SK-N-SH (cell line): ENCODE measurements at regions not wholly inside any gene's neighbourhood (a gene's known extent, or its start where the extent isn't known, plus 50 kb on each side); places are given as distances from the start of the nearest gene placed in this dataset.

Source experiments
- CTCF ChIA-PET: fragments of 300-600, 350-600 bp; formaldehyde crosslinking; extraction: SDS; loops from one replicate; lab custom pipeline; 2021; lab: Yijun Ruan, JAX
- POLR2A ChIA-PET: fragments of 350-600 bp; sonication (Branson Sonifier 250); formaldehyde crosslinking; extraction: SDS; loops from one replicate; lab custom pipeline; 2020; ENCODE audit warnings: antibody characterized with exemption, inconsistent platforms; lab: Yijun Ruan, JAX
- DNase-seq: peaks from one replicate; pipeline ENCODE4 v3.0.0; 2012
- H2AFZ ChIP-seq: fragments of 200-600 bp; sonication (generic); 2 replicates; pipeline ENCODE4 v1.8.1; 2016; ENCODE audit warnings: antibody characterized with exemption, mild to moderate bottlenecking, low read depth
- H3F3A ChIP-seq: fragments of 200-600 bp; sonication (generic); replicated peaks from 2 replicates; pipeline ENCODE3; 2016; ENCODE audit warnings: antibody characterized with exemption, mild to moderate bottlenecking; ENCODE audit not compliant: insufficient read depth
- H3K27ac ChIP-seq, 2 experiments: fragments of 200-500 bp in 1 of 2; fragments of 200-600 bp in 1 of 2; sonication (Bioruptor generic) in 1 of 2; sonication (generic), shearing (Covaris generic) in 1 of 2; 2 replicates each; pipeline versions ENCODE4 v1.5.1 to v1.6.1; 2014 to 2016; ENCODE audit warnings: low read depth in 2 of 2, inconsistent platforms in 1 of 2, low read length in 1 of 2, mild to moderate bottlenecking in 1 of 2, mixed read lengths in 1 of 2
- H3K27me3 ChIP-seq: fragments of 200-600 bp; sonication (generic), shearing (Covaris generic); 2 replicates; pipeline ENCODE4 v1.6.1; 2016; ENCODE audit warnings: mixed run types; ENCODE audit not compliant: insufficient read depth
- H3K36me3 ChIP-seq, 2 experiments: fragments of 200-500 bp in 1 of 2; fragments of 200-600 bp in 1 of 2; sonication (Bioruptor generic) in 1 of 2; sonication (generic) in 1 of 2; replicated peaks in 1 of 2; 2 replicates each; pipeline versions ENCODE3 to v1.5.1; 2014 to 2016; ENCODE audit warnings: low read length in 1 of 2, mild to moderate bottlenecking in 1 of 2; ENCODE audit not compliant: insufficient read depth in 2 of 2, control insufficient read depth in 1 of 2
- H3K4me1 ChIP-seq, 2 experiments: fragments of 200-500 bp in 1 of 2; fragments of 200-600 bp in 1 of 2; sonication (Bioruptor generic) in 1 of 2; sonication (generic), shearing (Covaris generic) in 1 of 2; 2 replicates each; pipeline versions ENCODE4 v1.5.1 to v1.6.1; 2014 to 2016; ENCODE audit warnings: low read depth in 1 of 2, low read length in 1 of 2, mixed run types in 1 of 2; ENCODE audit not compliant: insufficient read depth in 2 of 2, control insufficient read depth in 1 of 2
- H3K4me2 ChIP-seq: fragments of 200-600 bp; sonication (generic), shearing (Covaris generic); 2 replicates; pipeline ENCODE4 v1.6.1; 2017; ENCODE audit warnings: mixed run types
- H3K4me3 ChIP-seq, 2 experiments: fragments of 200-500 bp in 1 of 2; fragments of 200-600 bp in 1 of 2; sonication (Bioruptor generic) in 1 of 2; sonication (generic), shearing (Covaris generic) in 1 of 2; 2 replicates each; pipeline versions ENCODE4 v1.5.1 to v1.8.1; 2014 to 2016; ENCODE audit warnings: low read depth in 2 of 2, inconsistent platforms in 1 of 2, low read length in 1 of 2, mild to moderate bottlenecking in 1 of 2, mixed read lengths in 1 of 2, moderate library complexity in 1 of 2
- H3K79me2 ChIP-seq: fragments of 200-600 bp; sonication (generic); 2 replicates; pipeline ENCODE4 v1.8.1; 2017; ENCODE audit warnings: mild to moderate bottlenecking; ENCODE audit not compliant: insufficient read depth
- H3K9ac ChIP-seq: fragments of 200-600 bp; sonication (generic); 2 replicates; pipeline ENCODE4 v1.6.1; 2017; ENCODE audit warnings: mixed run types
- H3K9me2 ChIP-seq: fragments of 200-600 bp; sonication (generic); 2 replicates; pipeline ENCODE4 v1.6.1; 2017; ENCODE audit warnings: mixed run types
- H3K9me3 ChIP-seq: fragments of 200-600 bp; sonication (generic); 2 replicates; pipeline ENCODE4 v1.6.1; 2017; ENCODE audit warnings: mixed run types, mild to moderate bottlenecking, moderate library complexity
- H4K20me1 ChIP-seq: fragments of 200-600 bp; sonication (generic); 2 replicates; pipeline ENCODE4 v1.6.1; 2017; ENCODE audit warnings: mild to moderate bottlenecking, mixed run types; ENCODE audit not compliant: insufficient read depth
- CHD2 ChIP-seq: fragments of 150-350 bp; IDR thresholded peaks from 2 replicates; pipeline ENCODE4 v1.6.1; 2018; ENCODE audit warnings: low read length; ENCODE audit not compliant: partially characterized antibody
- ELF1 ChIP-seq: IDR thresholded peaks from 2 replicates; pipeline ENCODE4 v1.4.0; 2012
- EP300 ChIP-seq, 2 experiments: IDR thresholded peaks; 2 replicates each; pipeline versions ENCODE4 v1.4.0 to v1.6.1; 2012; ENCODE audit warnings: borderline replicate concordance in 1 of 2, low read depth in 1 of 2, low read length in 1 of 2
- FOSL2 ChIP-seq: IDR thresholded peaks from 2 replicates; pipeline ENCODE4 v1.4.0; 2012; ENCODE audit warnings: low read depth, mild to moderate bottlenecking, moderate library complexity, borderline replicate concordance
- GABPA ChIP-seq: IDR thresholded peaks from 2 replicates; pipeline ENCODE4 v1.4.0; 2012; ENCODE audit warnings: low read depth, mild to moderate bottlenecking
- JUND ChIP-seq: IDR thresholded peaks from 2 replicates; pipeline ENCODE4 v1.4.0; 2012
- MEF2A ChIP-seq: IDR thresholded peaks from 2 replicates; pipeline ENCODE4 v1.4.0; 2012; ENCODE audit warnings: low read depth, borderline replicate concordance
- NFIC ChIP-seq: IDR thresholded peaks from 2 replicates; pipeline ENCODE4 v1.4.0; 2012; ENCODE audit warnings: borderline replicate concordance
- RCOR1 ChIP-seq: fragments of 150-350 bp; IDR thresholded peaks from 2 replicates; pipeline ENCODE4 v1.6.1; 2017; ENCODE audit warnings: antibody characterized with exemption, low read length
- RXRA ChIP-seq: IDR thresholded peaks from 2 replicates; pipeline ENCODE4 v1.4.0; 2012; ENCODE audit warnings: low read depth, mild to moderate bottlenecking, borderline replicate concordance
- TAF1 ChIP-seq: IDR thresholded peaks from 2 replicates; pipeline ENCODE4 v1.6.1; 2012; ENCODE audit warnings: low read depth, mild to moderate bottlenecking, low read length, moderate library complexity, borderline replicate concordance
- TCF12 ChIP-seq: IDR thresholded peaks from 2 replicates; pipeline ENCODE4 v1.4.0; 2012
- YY1 ChIP-seq: IDR thresholded peaks from 2 replicates; pipeline ENCODE4 v1.4.0; 2012; ENCODE audit warnings: low read depth, mild to moderate bottlenecking
- WGBS: methylation state at CpG from one replicate; pipeline ENCODE4 v1.1.6; 2017; ENCODE audit warnings: low lambda C conversion rate; 5-methylcytosine and 5-hydroxymethylcytosine counted together
- TF ChIP-seq, protein P1 (sequence below): IDR thresholded peaks from 2 replicates; pipeline ENCODE4 v1.6.1; 2012; ENCODE audit warnings: mild to moderate bottlenecking, low read depth, low read length, moderate library complexity
- TF ChIP-seq, protein P2 (sequence below): fragments of 200-600 bp; sonication (generic); IDR thresholded peaks from 2 replicates; pipeline ENCODE4 v1.6.1; 2017; ENCODE audit warnings: antibody characterized with exemption, mild to moderate bottlenecking, moderate library complexity
- TF ChIP-seq, protein P3 (sequence below): IDR thresholded peaks from 2 replicates; pipeline ENCODE4 v1.4.0; 2012; ENCODE audit warnings: low read depth, borderline replicate concordance

DNA sequence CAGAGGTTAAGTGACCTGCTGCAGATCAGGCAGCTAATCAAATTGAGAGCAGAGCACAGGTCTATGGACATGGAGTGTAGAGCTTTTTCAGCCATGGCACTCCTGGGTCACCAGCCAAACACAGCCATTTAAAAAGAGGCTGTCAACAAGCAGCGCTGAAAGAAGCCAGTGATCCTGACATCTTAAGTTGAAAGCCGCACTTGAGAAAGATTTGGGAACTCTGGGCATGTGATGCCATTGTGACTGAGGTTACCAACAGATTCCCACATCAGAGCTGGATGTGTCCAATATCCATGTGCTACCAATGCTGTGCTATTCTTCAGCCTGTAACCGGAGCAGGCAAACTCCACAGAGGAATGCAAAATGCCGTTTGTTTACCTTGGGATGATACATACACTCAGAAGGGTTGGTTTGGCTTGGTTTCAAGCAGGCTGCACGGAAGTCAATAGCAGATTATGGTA lies 56.2 kb upstream of the ABLIM1 start (continued):
- no peak for TF ChIP-seq RXRA
- TF ChIP-seq, all 33 proteins: peak for 7

DNA sequence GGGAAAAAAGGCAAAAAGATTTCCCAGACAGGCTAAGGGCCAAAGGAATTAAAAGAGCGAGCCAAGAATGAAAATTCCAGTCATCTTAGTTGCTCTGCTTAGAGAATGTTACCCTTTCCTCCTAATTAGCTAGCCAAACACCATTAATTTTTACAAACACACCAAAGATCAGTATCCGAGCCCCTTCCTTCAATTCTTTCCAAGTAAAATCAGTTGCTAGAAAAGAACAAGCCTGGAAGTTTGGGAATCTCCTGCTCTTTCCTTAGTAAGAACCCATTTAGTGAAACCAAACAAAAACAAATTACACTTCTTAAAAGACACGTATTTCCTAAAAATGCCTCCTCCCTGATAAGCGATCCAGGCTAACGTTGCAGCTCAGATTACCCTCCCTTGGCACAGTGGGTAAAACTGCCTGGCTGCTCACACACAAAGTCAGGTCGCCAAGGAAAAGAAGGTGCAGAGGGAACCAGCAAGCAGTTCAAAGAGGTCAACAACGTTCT lies 57.1 kb upstream of the ABLIM1 start:
- CTCF ChIA-PET, result interaction anchor here (1.6 to 3.8 kb wide), 3 partner anchors 12 to 415 kb away, joined by 3 to 15 read pairs (median 4); no protein-coding TSS in a partner anchor
- WGBS, result 64% methylated on average over 7 of the region's 7 CpGs

DNA sequence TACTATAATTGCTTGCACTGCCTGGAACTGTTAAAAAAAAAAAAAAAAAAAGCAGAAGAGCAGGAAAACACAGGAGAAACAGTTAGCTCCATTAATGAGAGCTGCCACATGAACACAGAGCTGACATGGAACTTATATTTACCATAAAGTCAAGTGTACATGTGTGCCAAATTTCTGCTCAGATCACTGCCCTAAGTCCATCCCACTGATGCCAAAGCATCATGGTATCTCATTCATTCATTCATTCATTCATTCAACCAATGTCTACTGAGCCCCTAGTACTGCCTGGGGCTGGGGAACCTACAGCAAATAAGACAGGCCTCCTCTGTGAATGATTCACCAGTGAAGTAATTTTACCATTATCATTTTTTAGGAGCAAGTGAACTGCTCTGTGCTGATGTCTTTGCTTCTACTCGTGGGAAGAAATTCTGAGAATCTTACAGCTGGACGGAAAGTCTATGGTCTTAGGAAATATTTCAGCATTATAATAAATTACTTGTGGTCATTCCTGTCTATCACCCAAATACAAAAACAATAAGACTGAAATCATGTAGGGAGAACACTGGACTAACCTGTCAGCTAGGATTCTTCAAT lies 58.8 kb upstream of the ABLIM1 start:
- Histone ChIP-seq H3K4me2 (no peak overlapping the region), H3K4me1 (peaks cover 15 to 17% of the 10 kb centered on the region in 2 experiments), H3K79me2 (no peaks in the 10 kb centered on the region), H3F3A (peaks cover 15% of the 10 kb centered on the region), H3K9me3 (no peaks in the 10 kb centered on the region), H3K9me2 (no peaks in the 10 kb centered on the region), H3K36me3 (no peaks in the 10 kb centered on the region), H3K4me3 (no peak overlapping the region), H4K20me1 (no peaks in the 10 kb centered on the region), H2AFZ (no peak overlapping the region), H3K9ac (no peak overlapping the region), H3K27me3 (no peaks in the 10 kb centered on the region), H3K27ac (no peak overlapping the region)
- ChIA-PET POLR2A (no interaction called here), CTCF (interaction anchor here (2.1 kb wide), 1 partner anchor 13 kb away, joined by 10 read pairs; no protein-coding TSS in a partner anchor)
- TF ChIP-seq MEF2A, result no peak
- no peak for TF ChIP-seq YY1
- TF ChIP-seq, protein P1, sequence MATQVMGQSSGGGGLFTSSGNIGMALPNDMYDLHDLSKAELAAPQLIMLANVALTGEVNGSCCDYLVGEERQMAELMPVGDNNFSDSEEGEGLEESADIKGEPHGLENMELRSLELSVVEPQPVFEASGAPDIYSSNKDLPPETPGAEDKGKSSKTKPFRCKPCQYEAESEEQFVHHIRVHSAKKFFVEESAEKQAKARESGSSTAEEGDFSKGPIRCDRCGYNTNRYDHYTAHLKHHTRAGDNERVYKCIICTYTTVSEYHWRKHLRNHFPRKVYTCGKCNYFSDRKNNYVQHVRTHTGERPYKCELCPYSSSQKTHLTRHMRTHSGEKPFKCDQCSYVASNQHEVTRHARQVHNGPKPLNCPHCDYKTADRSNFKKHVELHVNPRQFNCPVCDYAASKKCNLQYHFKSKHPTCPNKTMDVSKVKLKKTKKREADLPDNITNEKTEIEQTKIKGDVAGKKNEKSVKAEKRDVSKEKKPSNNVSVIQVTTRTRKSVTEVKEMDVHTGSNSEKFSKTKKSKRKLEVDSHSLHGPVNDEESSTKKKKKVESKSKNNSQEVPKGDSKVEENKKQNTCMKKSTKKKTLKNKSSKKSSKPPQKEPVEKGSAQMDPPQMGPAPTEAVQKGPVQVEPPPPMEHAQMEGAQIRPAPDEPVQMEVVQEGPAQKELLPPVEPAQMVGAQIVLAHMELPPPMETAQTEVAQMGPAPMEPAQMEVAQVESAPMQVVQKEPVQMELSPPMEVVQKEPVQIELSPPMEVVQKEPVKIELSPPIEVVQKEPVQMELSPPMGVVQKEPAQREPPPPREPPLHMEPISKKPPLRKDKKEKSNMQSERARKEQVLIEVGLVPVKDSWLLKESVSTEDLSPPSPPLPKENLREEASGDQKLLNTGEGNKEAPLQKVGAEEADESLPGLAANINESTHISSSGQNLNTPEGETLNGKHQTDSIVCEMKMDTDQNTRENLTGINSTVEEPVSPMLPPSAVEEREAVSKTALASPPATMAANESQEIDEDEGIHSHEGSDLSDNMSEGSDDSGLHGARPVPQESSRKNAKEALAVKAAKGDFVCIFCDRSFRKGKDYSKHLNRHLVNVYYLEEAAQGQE, result no peak
- TF ChIP-seq, protein P2, sequence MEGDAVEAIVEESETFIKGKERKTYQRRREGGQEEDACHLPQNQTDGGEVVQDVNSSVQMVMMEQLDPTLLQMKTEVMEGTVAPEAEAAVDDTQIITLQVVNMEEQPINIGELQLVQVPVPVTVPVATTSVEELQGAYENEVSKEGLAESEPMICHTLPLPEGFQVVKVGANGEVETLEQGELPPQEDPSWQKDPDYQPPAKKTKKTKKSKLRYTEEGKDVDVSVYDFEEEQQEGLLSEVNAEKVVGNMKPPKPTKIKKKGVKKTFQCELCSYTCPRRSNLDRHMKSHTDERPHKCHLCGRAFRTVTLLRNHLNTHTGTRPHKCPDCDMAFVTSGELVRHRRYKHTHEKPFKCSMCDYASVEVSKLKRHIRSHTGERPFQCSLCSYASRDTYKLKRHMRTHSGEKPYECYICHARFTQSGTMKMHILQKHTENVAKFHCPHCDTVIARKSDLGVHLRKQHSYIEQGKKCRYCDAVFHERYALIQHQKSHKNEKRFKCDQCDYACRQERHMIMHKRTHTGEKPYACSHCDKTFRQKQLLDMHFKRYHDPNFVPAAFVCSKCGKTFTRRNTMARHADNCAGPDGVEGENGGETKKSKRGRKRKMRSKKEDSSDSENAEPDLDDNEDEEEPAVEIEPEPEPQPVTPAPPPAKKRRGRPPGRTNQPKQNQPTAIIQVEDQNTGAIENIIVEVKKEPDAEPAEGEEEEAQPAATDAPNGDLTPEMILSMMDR, result no peak
- TF ChIP-seq CHD2, result no peak
- TF ChIP-seq GABPA, result no peak
- TF ChIP-seq JUND, result no peak
- no peak for TF ChIP-seq NFIC
- no peak for TF ChIP-seq TCF12
- no peak for TF ChIP-seq RXRA
- TF ChIP-seq TAF1, result no peak
- TF ChIP-seq, protein P3, sequence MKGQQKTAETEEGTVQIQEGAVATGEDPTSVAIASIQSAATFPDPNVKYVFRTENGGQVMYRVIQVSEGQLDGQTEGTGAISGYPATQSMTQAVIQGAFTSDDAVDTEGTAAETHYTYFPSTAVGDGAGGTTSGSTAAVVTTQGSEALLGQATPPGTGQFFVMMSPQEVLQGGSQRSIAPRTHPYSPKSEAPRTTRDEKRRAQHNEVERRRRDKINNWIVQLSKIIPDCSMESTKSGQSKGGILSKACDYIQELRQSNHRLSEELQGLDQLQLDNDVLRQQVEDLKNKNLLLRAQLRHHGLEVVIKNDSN, result no peak
- TF ChIP-seq ELF1, result no peak
- TF ChIP-seq RCOR1, result no peak
- no peak for TF ChIP-seq EP300 (IDR thresholded peaks at IDR 0.05; ENCODE audit: borderline replicate concordance in 1 of 2, low read depth in 1 of 2, low read length in 1 of 2)
- DNase-seq, result no peak
- WGBS, result 78% methylated on average over 2 of the region's 2 CpGs

More for the DNA sequence above, 57.1 kb upstream of the ABLIM1 start:
- no peak overlapping the region; a peak in 1 of 4 replicates for H3K4me3 ChIP-seq
- POLR2A ChIA-PET, result no interaction called here
- H2AFZ ChIP-seq, result no peak overlapping the region; the same call in 1 of the 2 replicates
- no peaks in the 10 kb centered on the region for H3K27me3 ChIP-seq
- no peaks in the 10 kb centered on the region for H3K36me3 ChIP-seq
- peak overlapping the region; percentile 71 for H3K4me2 ChIP-seq
- peaks cover 15% of the 10 kb centered on the region for H3F3A ChIP-seq
- H3K9me2 ChIP-seq, result no peaks in the 10 kb centered on the region
- no peaks in the 10 kb centered on the region for H4K20me1 ChIP-seq
- no peaks in the 10 kb centered on the region for H3K79me2 ChIP-seq
- H3K9ac ChIP-seq, result peak overlapping the region; percentile 48; the same call in 1 of the 2 replicates
- no peaks in the 10 kb centered on the region for H3K9me3 ChIP-seq
- peak overlapping the region; percentile 90 to 93 for H3K27ac ChIP-seq
- H3K4me1 ChIP-seq, result peaks cover 10 to 15% of the 10 kb centered on the region in 2 experiments
- TF ChIP-seq JUND, result 0 out of 2 replicates have a peak, but pooled peaks have one; percentile 15
- peak; percentile 67 for TF ChIP-seq NFIC
- no peak for TF ChIP-seq FOSL2
- no peak for DNase-seq
